PFSK-1 (cell line): ENCODE measurements at regions not wholly inside any gene's neighbourhood (a gene's known extent, or its start where the extent isn't known, plus 50 kb on each side); places are given as distances from the start of the nearest gene placed in this dataset.

Experiments
- FOXP2 ChIP-seq: optimal IDR thresholded peaks from 2 replicates; pipeline ENCODE3; 2011; ENCODE audit warnings: borderline replicate concordance, control low read depth, inconsistent platforms; ENCODE audit not compliant: insufficient read depth; ENCODE audit errors: extremely low read length, extremely low read depth
- POLR2AphosphoS5 ChIP-seq: IDR thresholded peaks from 2 replicates; pipeline ENCODE4 v1.6.1; 2012; ENCODE audit warnings: low read depth, mild to moderate bottlenecking, control low read depth, low read length, moderate library complexity
- SIN3A ChIP-seq: IDR thresholded peaks from 2 replicates; pipeline ENCODE4 v1.6.1; 2012; ENCODE audit warnings: mild to moderate bottlenecking, low read length, moderate library complexity, borderline replicate concordance; ENCODE audit not compliant: insufficient read depth
- TAF1 ChIP-seq: IDR thresholded peaks from 2 replicates; pipeline ENCODE4 v1.6.1; 2012; ENCODE audit warnings: low read length, control low read depth, borderline replicate concordance; ENCODE audit not compliant: insufficient read depth
- TF ChIP-seq, protein P1 (sequence below), 2 experiments: IDR thresholded peaks; 2 replicates each; pipeline versions ENCODE4 v1.6.1 to v1.8.0; 2011 to 2012; ENCODE audit warnings: low read depth in 2 of 2, low read length in 2 of 2, control low read depth in 1 of 2, inconsistent platforms in 1 of 2, mild to moderate bottlenecking in 1 of 2, moderate library complexity in 1 of 2; ENCODE audit not compliant: insufficient read depth in 1 of 2

DNA sequence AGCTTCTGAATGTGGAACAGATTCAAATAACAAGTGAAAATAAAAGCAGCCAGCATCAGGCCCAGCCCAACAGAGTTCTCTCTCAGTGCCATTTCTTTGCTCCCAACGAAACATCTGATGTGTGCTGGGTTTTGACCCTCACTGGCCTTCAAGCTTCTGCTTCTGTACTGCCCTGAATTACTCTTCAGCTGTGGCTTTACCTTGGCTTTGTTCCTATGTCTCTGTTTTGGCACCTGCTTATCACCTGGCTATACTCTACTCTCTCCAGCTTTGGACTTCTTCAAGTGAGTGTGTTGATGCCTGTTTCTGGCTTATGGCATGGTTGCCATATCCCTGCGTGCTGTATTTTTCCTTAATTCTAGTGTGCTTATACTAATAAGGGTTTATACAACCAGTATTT is 768.3 kb downstream of the SORCS1 start:
- TF ChIP-seq TAF1 (no peak), POLR2AphosphoS5 (no peak), SIN3A (no peak), FOXP2 (no peak)
- TF ChIP-seq, protein P1, sequence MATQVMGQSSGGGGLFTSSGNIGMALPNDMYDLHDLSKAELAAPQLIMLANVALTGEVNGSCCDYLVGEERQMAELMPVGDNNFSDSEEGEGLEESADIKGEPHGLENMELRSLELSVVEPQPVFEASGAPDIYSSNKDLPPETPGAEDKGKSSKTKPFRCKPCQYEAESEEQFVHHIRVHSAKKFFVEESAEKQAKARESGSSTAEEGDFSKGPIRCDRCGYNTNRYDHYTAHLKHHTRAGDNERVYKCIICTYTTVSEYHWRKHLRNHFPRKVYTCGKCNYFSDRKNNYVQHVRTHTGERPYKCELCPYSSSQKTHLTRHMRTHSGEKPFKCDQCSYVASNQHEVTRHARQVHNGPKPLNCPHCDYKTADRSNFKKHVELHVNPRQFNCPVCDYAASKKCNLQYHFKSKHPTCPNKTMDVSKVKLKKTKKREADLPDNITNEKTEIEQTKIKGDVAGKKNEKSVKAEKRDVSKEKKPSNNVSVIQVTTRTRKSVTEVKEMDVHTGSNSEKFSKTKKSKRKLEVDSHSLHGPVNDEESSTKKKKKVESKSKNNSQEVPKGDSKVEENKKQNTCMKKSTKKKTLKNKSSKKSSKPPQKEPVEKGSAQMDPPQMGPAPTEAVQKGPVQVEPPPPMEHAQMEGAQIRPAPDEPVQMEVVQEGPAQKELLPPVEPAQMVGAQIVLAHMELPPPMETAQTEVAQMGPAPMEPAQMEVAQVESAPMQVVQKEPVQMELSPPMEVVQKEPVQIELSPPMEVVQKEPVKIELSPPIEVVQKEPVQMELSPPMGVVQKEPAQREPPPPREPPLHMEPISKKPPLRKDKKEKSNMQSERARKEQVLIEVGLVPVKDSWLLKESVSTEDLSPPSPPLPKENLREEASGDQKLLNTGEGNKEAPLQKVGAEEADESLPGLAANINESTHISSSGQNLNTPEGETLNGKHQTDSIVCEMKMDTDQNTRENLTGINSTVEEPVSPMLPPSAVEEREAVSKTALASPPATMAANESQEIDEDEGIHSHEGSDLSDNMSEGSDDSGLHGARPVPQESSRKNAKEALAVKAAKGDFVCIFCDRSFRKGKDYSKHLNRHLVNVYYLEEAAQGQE (IDR thresholded peaks at IDR 0.05; ENCODE audit: insufficient read depth in 1 of 2, low read depth in 2 of 2, low read length in 2 of 2): no peak
